ENCODE measurements at regions not wholly inside any gene's neighbourhood (a gene's known extent, or its start where the extent isn't known, plus 50 kb on each side); places are given as distances from the start of the nearest gene placed in this dataset.

GRCh38 chr14:85418721-85419120 lies 111.2 kb upstream of the FLRT2 start:
- Histone ChIP-seq H3K27me3 (no peaks in the 10 kb centered on the region), H3K4me3 (no peak overlapping the region), H3K9me3 (no peaks in the 10 kb centered on the region), H3K27ac (no peak overlapping the region), H3K36me3 (no peaks in the 10 kb centered on the region), H3K4me1 (peaks cover 0 to 13% (median 8%) of the 10 kb centered on the region in 4 donors)
- DNase-seq = no peak
- intact Hi-C loops (cut with DNase I) = no loop called here
- WGBS, 2 donors = 41 to 75% methylated on average over 1 of the region's 1 CpG
- TF ChIP-seq EP300 (IDR thresholded peaks at IDR 0.05) (no peak), POLR2AphosphoS5 (IDR thresholded peaks at IDR 0.05) (no peak), CTCF (IDR thresholded peaks at IDR 0.05) (no peak), POLR2A (IDR thresholded peaks at IDR 0.05) (no peak)

- Histone ChIP-seq H3K4me1 (peaks cover 0 to 11% (median 7%) of the 10 kb centered on the region in 4 donors), H3K4me3 (no peak overlapping the region), H3K36me3 (no peaks in the 10 kb centered on the region), H3K27me3 (no peaks in the 10 kb centered on the region), H3K9me3 (no peaks in the 10 kb centered on the region), H3K27ac (no peak overlapping the region)
- intact Hi-C loops (cut with DNase I) = no loop called here
- DNase-seq = no peak
- TF ChIP-seq EP300 (IDR thresholded peaks at IDR 0.05) (no peak), POLR2AphosphoS5 (IDR thresholded peaks at IDR 0.05) (no peak), CTCF (IDR thresholded peaks at IDR 0.05) (no peak), POLR2A (IDR thresholded peaks at IDR 0.05) (no peak)
- WGBS, 2 donors = 71 to 84% methylated on average over 1 of the region's 1 CpG
Measured at GRCh38 chr14:85420278-85420677, 109.7 kb upstream of the FLRT2 start.

DNA sequence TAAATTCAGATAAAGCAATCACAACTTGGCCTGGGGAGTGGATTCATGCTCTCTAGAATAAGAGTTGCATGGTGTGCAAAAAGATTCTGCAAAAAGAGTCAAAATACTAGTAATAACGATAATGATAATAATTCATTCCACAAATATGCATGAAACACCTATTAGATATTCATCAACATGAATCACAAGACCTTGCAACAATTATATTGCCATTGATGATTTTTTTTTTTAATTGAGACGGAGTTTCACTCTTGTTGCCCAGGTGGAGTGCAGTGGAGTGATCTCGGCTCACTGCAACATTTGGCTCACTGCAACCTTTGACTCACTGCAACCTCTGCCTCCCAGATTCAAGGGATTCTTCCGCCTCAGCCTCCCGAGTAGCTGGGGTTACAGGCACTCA lies 109.2 kb upstream of the FLRT2 start:
- Histone ChIP-seq H3K27me3 (no peaks in the 10 kb centered on the region), H3K27ac (no peak overlapping the region), H3K4me3 (no peak overlapping the region), H3K4me1 (peaks cover 0 to 7% (median 3%) of the 10 kb centered on the region in 4 donors), H3K36me3 (no peaks in the 10 kb centered on the region), H3K9me3 (no peaks in the 10 kb centered on the region)
- WGBS, 2 donors = 91 to 95% methylated on average over 5 of the region's 5 CpGs
- DNase-seq = no peak
- no peak for TF ChIP-seq EP300 (IDR thresholded peaks at IDR 0.05)
- intact Hi-C loops (cut with DNase I) = no loop called here

GRCh38 chr14:85421186-85421877 lies 108.6 kb upstream of the FLRT2 start:
- peaks cover 0 to 7% (median 0%) of the 10 kb centered on the region in 4 donors for H3K4me1 ChIP-seq
- H3K36me3 ChIP-seq = no peaks in the 10 kb centered on the region
- intact Hi-C loops (cut with DNase I) = no loop called here
- no peaks in the 10 kb centered on the region for H3K27me3 ChIP-seq
- no peak overlapping the region for H3K27ac ChIP-seq
- 88 to 92% methylated on average over 3 of the region's 3 CpGs for WGBS, 2 donors
- no peak for TF ChIP-seq POLR2A (IDR thresholded peaks at IDR 0.05)
- no peak for TF ChIP-seq EP300 (IDR thresholded peaks at IDR 0.05)
- TF ChIP-seq POLR2AphosphoS5 (IDR thresholded peaks at IDR 0.05) = no peak
- TF ChIP-seq CTCF (IDR thresholded peaks at IDR 0.05) = no peak
- H3K9me3 ChIP-seq = no peaks in the 10 kb centered on the region
- no peak overlapping the region for H3K4me3 ChIP-seq
- no peak for DNase-seq

GRCh38 chr14:85423889-85424288 lies 106.1 kb upstream of the FLRT2 start:
- Histone ChIP-seq H3K4me3 (no peak overlapping the region), H3K27ac (no peak overlapping the region), H3K27me3 (no peaks in the 10 kb centered on the region), H3K9me3 (no peaks in the 10 kb centered on the region), H3K36me3 (no peaks in the 10 kb centered on the region), H3K4me1 (no peaks in the 10 kb centered on the region)
- WGBS, 2 donors = 75 to 87% methylated on average over 3 of the region's 3 CpGs
- no peak for DNase-seq
- no peak for TF ChIP-seq EP300 (IDR thresholded peaks at IDR 0.05)
- no peak for TF ChIP-seq POLR2A (IDR thresholded peaks at IDR 0.05)
- TF ChIP-seq POLR2AphosphoS5 (IDR thresholded peaks at IDR 0.05) = no peak
- no peak for TF ChIP-seq CTCF (IDR thresholded peaks at IDR 0.05)
- intact Hi-C loops (cut with DNase I) = no loop called here

Data from sigmoid colon (tissue), 6 donors.